ENCODE measurements at regions not wholly inside any gene's neighbourhood (a gene's known extent, or its start where the extent isn't known, plus 50 kb on each side); places are given as distances from the start of the nearest gene placed in this dataset.

- Histone ChIP-seq H3K4me1 (ENCODE audit: insufficient read depth) (no peaks in the 10 kb centered on the region), H3K4me2 (no peak overlapping the region), H3K4me3 (no peak overlapping the region), H3K9me2 (ENCODE audit: insufficient read depth) (no peaks in the 10 kb centered on the region), H3K27me3 (ENCODE audit: insufficient read depth) (peaks cover 68% of the 10 kb centered on the region), H4K20me1 (replicated peaks; ENCODE audit: insufficient read depth) (peaks cover 4% of the 10 kb centered on the region; the same call in 1 of the 2 replicates), H3K36me3 (ENCODE audit: insufficient read depth) (no peaks in the 10 kb centered on the region), H3F3A (replicated peaks; ENCODE audit: low read depth) (no peaks in the 10 kb centered on the region), H3K27ac (ENCODE audit: low read depth) (no peak overlapping the region), H2AFZ (no peak overlapping the region), H3K79me2 (replicated peaks; ENCODE audit: insufficient read depth) (no peaks in the 10 kb centered on the region)
- Mint-ChIP-seq H3K27ac (no peak overlapping the region), H3K4me1 (peaks cover 2% of the 10 kb centered on the region; the same call in 2 of the 3 replicates), H3K4me3 (no peak overlapping the region), H3K9me3 (no peaks in the 10 kb centered on the region), H3K27me3 (ENCODE audit: insufficient read depth, low read depth, poor library complexity) (peaks cover 12% of the 10 kb centered on the region), H3K36me3 (ENCODE audit: low read depth) (no peaks in the 10 kb centered on the region)
- ATAC-seq (no peak), DNase-seq (ENCODE audit: low spot score) (no peak)
- TF ChIP-seq, protein P1, sequence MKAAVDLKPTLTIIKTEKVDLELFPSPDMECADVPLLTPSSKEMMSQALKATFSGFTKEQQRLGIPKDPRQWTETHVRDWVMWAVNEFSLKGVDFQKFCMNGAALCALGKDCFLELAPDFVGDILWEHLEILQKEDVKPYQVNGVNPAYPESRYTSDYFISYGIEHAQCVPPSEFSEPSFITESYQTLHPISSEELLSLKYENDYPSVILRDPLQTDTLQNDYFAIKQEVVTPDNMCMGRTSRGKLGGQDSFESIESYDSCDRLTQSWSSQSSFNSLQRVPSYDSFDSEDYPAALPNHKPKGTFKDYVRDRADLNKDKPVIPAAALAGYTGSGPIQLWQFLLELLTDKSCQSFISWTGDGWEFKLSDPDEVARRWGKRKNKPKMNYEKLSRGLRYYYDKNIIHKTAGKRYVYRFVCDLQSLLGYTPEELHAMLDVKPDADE (IDR thresholded peaks at IDR 0.05): no peak
- no peak for TF ChIP-seq CREB1 (CRISPR knock-in tag; IDR thresholded peaks at IDR 0.05; ENCODE audit: low read depth)
- TF ChIP-seq, protein P2, sequence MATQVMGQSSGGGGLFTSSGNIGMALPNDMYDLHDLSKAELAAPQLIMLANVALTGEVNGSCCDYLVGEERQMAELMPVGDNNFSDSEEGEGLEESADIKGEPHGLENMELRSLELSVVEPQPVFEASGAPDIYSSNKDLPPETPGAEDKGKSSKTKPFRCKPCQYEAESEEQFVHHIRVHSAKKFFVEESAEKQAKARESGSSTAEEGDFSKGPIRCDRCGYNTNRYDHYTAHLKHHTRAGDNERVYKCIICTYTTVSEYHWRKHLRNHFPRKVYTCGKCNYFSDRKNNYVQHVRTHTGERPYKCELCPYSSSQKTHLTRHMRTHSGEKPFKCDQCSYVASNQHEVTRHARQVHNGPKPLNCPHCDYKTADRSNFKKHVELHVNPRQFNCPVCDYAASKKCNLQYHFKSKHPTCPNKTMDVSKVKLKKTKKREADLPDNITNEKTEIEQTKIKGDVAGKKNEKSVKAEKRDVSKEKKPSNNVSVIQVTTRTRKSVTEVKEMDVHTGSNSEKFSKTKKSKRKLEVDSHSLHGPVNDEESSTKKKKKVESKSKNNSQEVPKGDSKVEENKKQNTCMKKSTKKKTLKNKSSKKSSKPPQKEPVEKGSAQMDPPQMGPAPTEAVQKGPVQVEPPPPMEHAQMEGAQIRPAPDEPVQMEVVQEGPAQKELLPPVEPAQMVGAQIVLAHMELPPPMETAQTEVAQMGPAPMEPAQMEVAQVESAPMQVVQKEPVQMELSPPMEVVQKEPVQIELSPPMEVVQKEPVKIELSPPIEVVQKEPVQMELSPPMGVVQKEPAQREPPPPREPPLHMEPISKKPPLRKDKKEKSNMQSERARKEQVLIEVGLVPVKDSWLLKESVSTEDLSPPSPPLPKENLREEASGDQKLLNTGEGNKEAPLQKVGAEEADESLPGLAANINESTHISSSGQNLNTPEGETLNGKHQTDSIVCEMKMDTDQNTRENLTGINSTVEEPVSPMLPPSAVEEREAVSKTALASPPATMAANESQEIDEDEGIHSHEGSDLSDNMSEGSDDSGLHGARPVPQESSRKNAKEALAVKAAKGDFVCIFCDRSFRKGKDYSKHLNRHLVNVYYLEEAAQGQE (IDR thresholded peaks at IDR 0.05; ENCODE audit: unreplicated experiment): no peak
- no peak for TF ChIP-seq CTCF (conservative IDR thresholded peaks at IDR 0.05; ENCODE audit: low read depth in 2 of 2)
- TF ChIP-seq STAT1 (IDR thresholded peaks at IDR 0.05; ENCODE audit: unreplicated experiment): no peak
- no peak for TF ChIP-seq ZNF331 (CRISPR knock-in tag; IDR thresholded peaks at IDR 0.05; ENCODE audit: low read depth)
- TF ChIP-seq NANOG (IDR thresholded peaks at IDR 0.05; ENCODE audit: borderline replicate concordance): no peak
- no peak for TF ChIP-seq EZH2 (IDR thresholded peaks at IDR 0.05; ENCODE audit: low read depth, unreplicated experiment)
- no peak for TF ChIP-seq EZH2phosphoT487 (IDR thresholded peaks at IDR 0.05; ENCODE audit: unreplicated experiment)
- no peak for TF ChIP-seq ZNF462 (CRISPR knock-in tag; IDR thresholded peaks at IDR 0.05)
- no peak for TF ChIP-seq JUNB (IDR thresholded peaks at IDR 0.05; ENCODE audit: unreplicated experiment)
- no peak for TF ChIP-seq POLR2AphosphoS5 (IDR thresholded peaks at IDR 0.05; ENCODE audit: low read depth)
- no peak for TF ChIP-seq ZNF114 (CRISPR knock-in tag; IDR thresholded peaks at IDR 0.05)
These were observed 350.0 kb upstream of the MANEA start for GRCh38 chr6:95227351-95227750.

Measured in GM23338 (cell line).